ENCODE measurements at regions not wholly inside any gene's neighbourhood (a gene's known extent, or its start where the extent isn't known, plus 50 kb on each side); places are given as distances from the start of the nearest gene placed in this dataset.

GRCh38 chr4:116453127-116453526 is 632.2 kb downstream of the TRAM1L1 start:
- TF ChIP-seq CTCF (IDR thresholded peaks at IDR 0.05) = no peak
- no peak for TF ChIP-seq POLR2A (IDR thresholded peaks at IDR 0.05)
- no peak for TF ChIP-seq EP300 (IDR thresholded peaks at IDR 0.05)

All from tibial nerve (tissue), 4 donors.